Cardiac muscle cell (in vitro differentiated cells and primary cell): ENCODE measurements at regions not wholly inside any gene's neighbourhood (a gene's known extent, or its start where the extent isn't known, plus 50 kb on each side); places are given as distances from the start of the nearest gene placed in this dataset.

Source experiments
- DNase-seq, 2 donors: peaks; one replicate each; pipeline versions ENCODE4 v3.0.0 to v3.0.0-alpha.2; 2010 to 2017; ENCODE audit warnings: low read depth in 1 of 2, low spot score in 1 of 2
- H3K27ac ChIP-seq: fragments of 200-600 bp; sonication (generic); 2 replicates; pipeline ENCODE4 v1.5.1; 2016
- H3K27me3 ChIP-seq: fragments of 200-600 bp; sonication (generic); 2 replicates; pipeline ENCODE4 v1.6.0; 2016; ENCODE audit warnings: control low read depth
- H3K36me3 ChIP-seq: fragments of 200-600 bp; sonication (generic); 2 replicates; pipeline ENCODE4 v1.5.1; 2016; ENCODE audit warnings: control low read depth
- H3K4me1 ChIP-seq: fragments of 200-600 bp; sonication (generic); 2 replicates; pipeline ENCODE4 v1.8.1; 2017; ENCODE audit warnings: low read depth, mild to moderate bottlenecking, mixed run types
- H3K4me3 ChIP-seq: fragments of 200-600 bp; sonication (generic); 2 replicates; pipeline ENCODE4 v1.5.1; 2016; ENCODE audit warnings: mild to moderate bottlenecking
- H3K9me3 ChIP-seq: fragments of 200-600 bp; sonication (generic); 2 replicates; pipeline ENCODE4 v1.5.1; 2017; ENCODE audit warnings: low read depth, mild to moderate bottlenecking, control low read depth
- TF ChIP-seq, protein P1 (sequence below): IDR thresholded peaks from 2 replicates; pipeline ENCODE4 v1.5.1; 2012; ENCODE audit warnings: low read depth, mild to moderate bottlenecking, low read length

DNA sequence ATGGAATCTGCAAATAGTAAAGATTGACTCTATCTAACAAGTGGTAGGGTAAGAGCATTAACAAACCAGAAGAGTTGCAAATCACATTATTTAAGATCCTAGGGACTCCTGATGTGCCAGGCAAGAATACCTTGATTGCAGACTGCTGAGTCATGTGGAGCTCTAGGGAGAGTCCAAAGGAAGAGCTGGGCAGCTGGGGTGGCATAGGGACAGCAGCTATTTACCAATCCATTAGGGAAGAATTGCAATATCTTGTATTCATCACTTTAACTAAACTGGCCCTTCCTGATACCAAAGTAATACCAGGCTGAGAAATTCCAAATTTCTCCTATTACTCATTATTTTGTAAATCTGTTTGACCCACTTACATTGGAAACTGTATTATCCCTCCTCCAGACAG is 52.2 kb upstream of the ACP3 start:
- DNase-seq = no peak
- Histone ChIP-seq H3K27ac (peak overlapping the region; percentile 1), H3K4me3 (no peak overlapping the region), H3K9me3 (no peaks in the 10 kb centered on the region), H3K4me1 (peaks cover 18% of the 10 kb centered on the region), H3K36me3 (no peaks in the 10 kb centered on the region), H3K27me3 (no peaks in the 10 kb centered on the region)
- TF ChIP-seq, protein P1, sequence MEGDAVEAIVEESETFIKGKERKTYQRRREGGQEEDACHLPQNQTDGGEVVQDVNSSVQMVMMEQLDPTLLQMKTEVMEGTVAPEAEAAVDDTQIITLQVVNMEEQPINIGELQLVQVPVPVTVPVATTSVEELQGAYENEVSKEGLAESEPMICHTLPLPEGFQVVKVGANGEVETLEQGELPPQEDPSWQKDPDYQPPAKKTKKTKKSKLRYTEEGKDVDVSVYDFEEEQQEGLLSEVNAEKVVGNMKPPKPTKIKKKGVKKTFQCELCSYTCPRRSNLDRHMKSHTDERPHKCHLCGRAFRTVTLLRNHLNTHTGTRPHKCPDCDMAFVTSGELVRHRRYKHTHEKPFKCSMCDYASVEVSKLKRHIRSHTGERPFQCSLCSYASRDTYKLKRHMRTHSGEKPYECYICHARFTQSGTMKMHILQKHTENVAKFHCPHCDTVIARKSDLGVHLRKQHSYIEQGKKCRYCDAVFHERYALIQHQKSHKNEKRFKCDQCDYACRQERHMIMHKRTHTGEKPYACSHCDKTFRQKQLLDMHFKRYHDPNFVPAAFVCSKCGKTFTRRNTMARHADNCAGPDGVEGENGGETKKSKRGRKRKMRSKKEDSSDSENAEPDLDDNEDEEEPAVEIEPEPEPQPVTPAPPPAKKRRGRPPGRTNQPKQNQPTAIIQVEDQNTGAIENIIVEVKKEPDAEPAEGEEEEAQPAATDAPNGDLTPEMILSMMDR = no peak

DNA sequence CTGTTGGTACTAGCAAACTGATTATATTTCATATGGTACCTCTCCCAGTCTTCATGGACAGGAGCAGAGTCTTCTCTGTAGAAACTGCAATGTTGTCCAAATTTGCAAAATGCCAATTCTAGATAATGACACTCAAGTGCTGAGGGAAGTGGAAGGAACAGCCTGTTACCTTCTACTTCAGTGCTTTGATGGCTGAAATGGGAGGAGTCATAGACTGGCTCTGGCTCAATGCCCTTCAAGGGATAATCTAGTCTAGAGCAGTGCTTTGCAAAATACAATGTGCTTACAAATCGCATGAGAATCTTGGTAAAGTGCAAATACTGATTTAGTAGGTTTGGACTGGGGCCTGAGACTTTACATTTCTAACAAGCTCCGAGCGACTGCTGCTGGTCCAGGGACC is 51.7 kb upstream of the ACP3 start:
- TF ChIP-seq, protein P1 = no peak
- no peak for DNase-seq
- H3K4me3 ChIP-seq = no peak overlapping the region
- H3K9me3 ChIP-seq = no peaks in the 10 kb centered on the region
- peaks cover 16% of the 10 kb centered on the region for H3K4me1 ChIP-seq
- peak overlapping the region; percentile 9 for H3K27ac ChIP-seq
- H3K36me3 ChIP-seq = no peaks in the 10 kb centered on the region
- H3K27me3 ChIP-seq = no peaks in the 10 kb centered on the region

DNA sequence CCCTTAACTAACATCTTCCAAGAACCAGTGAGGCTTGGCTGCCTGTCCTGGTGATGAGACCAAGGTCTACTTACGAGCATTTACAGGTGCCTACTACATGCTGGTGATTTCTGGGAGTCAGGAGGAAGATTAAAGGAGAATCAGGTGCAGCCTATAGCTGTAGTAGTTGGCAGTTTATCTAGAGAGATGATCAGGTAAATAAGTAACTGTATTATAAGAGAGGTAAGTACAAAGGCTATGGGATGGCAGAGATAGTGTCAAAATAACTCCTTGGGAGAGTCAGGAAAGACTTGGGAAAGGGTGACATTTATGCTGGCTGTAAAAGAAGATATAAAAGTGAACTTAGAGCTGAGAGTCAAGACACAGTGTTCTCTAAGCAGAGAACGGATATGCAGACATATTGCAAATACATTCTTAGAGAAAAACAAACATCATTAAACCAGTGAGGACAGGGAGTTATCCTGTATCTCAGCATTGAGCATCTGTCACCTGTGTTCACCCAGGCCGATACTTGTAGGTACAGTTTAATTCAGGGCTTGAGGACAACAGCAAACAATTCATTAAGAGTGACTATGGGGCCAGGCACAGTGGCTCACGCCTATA is 49.7 kb upstream of the ACP3 start:
- TF ChIP-seq, protein P1 = no peak
- H3K36me3 ChIP-seq = no peaks in the 10 kb centered on the region
- no peak for DNase-seq
- no peak overlapping the region for H3K27ac ChIP-seq
- no peak overlapping the region for H3K4me3 ChIP-seq
- no peaks in the 10 kb centered on the region for H3K27me3 ChIP-seq
- peaks cover 16% of the 10 kb centered on the region for H3K4me1 ChIP-seq
- H3K9me3 ChIP-seq = no peaks in the 10 kb centered on the region
